ENCODE measurements at regions not wholly inside any gene's neighbourhood (a gene's known extent, or its start where the extent isn't known, plus 50 kb on each side); places are given as distances from the start of the nearest gene placed in this dataset.

DNA sequence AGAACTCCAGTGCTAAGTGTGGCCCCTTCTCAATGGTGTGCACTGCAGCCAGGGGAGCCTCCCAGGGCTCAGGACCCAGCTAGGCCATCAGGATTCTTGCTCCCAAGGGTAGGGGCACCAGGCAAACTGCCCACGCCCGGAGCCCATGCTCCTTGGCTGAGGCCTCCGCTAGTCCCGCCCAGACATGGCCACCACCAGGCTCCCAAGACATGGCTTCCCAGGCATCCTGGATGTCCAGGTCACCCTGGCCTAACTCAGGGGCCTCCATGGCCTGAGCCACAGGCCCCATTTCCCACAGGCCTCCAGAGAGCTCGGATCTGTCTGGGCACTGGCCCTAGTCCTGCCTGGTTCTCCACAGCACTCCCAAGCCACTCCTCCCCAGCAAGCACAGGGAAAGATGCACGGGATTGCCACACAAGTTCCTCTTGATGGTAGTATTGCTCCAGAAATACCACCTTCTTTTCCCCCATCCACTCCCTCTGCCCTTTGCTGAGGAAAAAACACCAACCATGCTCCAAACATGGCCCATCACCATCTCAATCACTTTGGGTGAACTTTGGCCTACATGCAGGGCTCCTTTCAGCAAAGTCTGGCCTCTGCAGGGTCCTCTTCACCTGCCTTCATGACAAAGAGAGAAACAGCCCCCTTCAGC lies 274.7 kb upstream of the AGTR2 start:
- TF ChIP-seq, protein P1, sequence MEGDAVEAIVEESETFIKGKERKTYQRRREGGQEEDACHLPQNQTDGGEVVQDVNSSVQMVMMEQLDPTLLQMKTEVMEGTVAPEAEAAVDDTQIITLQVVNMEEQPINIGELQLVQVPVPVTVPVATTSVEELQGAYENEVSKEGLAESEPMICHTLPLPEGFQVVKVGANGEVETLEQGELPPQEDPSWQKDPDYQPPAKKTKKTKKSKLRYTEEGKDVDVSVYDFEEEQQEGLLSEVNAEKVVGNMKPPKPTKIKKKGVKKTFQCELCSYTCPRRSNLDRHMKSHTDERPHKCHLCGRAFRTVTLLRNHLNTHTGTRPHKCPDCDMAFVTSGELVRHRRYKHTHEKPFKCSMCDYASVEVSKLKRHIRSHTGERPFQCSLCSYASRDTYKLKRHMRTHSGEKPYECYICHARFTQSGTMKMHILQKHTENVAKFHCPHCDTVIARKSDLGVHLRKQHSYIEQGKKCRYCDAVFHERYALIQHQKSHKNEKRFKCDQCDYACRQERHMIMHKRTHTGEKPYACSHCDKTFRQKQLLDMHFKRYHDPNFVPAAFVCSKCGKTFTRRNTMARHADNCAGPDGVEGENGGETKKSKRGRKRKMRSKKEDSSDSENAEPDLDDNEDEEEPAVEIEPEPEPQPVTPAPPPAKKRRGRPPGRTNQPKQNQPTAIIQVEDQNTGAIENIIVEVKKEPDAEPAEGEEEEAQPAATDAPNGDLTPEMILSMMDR (IDR thresholded peaks at IDR 0.05; ENCODE audit: insufficient read depth, low read depth, low read length), result no peak
- TF ChIP-seq EZH2 (IDR thresholded peaks at IDR 0.05; ENCODE audit: insufficient read depth, low read length), result no peak

Measured in astrocyte (in vitro differentiated cells and primary cell).